GM12878 (cell line): ENCODE measurements at regions not wholly inside any gene's neighbourhood (a gene's known extent, or its start where the extent isn't known, plus 50 kb on each side); places are given as distances from the start of the nearest gene placed in this dataset.
A peak's percentile ranks its signal among the peaks of the same experiment; 100 is the strongest.

ENCODE experiments used
- BACH1 ChIP-seq: fragments of 450-650 bp; IDR thresholded peaks from 2 replicates; pipeline ENCODE4 v1.6.1; 2017; ENCODE audit warnings: mild to moderate bottlenecking, borderline replicate concordance
- BCL3 ChIP-seq: IDR thresholded peaks from 2 replicates; pipeline ENCODE4 v1.6.1; 2011; ENCODE audit warnings: borderline replicate concordance, low read depth, mild to moderate bottlenecking, moderate library complexity, low read length; ENCODE audit not compliant: insufficient read depth, poor library complexity, severe bottlenecking
- BHLHE40 ChIP-seq, 2 experiments: fragments of 450-650 bp in 1 of 2; IDR thresholded peaks; 2 replicates each; pipeline ENCODE4 v1.6.1; 2011 to 2017; ENCODE audit warnings: low read depth in 2 of 2, borderline replicate concordance in 1 of 2, improper control_type of control experiment in 1 of 2, low read length in 1 of 2, mild to moderate bottlenecking in 1 of 2
- CREB1 ChIP-seq: IDR thresholded peaks from 2 replicates; pipeline ENCODE4 v1.6.1; 2012; ENCODE audit warnings: low read depth, mild to moderate bottlenecking, inconsistent platforms
- E2F8 ChIP-seq: fragments of 450-650 bp; IDR thresholded peaks from 2 replicates; pipeline ENCODE4 v1.6.1; 2018; ENCODE audit warnings: mild to moderate bottlenecking, low read depth, moderate library complexity; ENCODE audit not compliant: partially characterized antibody
- EGR1 ChIP-seq, 2 experiments: IDR thresholded peaks; 1 replicate in 1 of 2; 2 replicates in 1 of 2; pipeline ENCODE4 v1.6.1; 2011 to 2012; ENCODE audit warnings: low read depth in 2 of 2, low read length in 2 of 2, borderline replicate concordance in 1 of 2, mild to moderate bottlenecking in 1 of 2, moderate library complexity in 1 of 2
- EP300 ChIP-seq, 2 experiments: fragments of 150-350 bp in 1 of 2; IDR thresholded peaks; 2 replicates each; pipeline ENCODE4 v1.6.1; 2011 to 2012; ENCODE audit warnings: low read depth in 2 of 2, low read length in 2 of 2, borderline replicate concordance in 1 of 2, improper control_type of control experiment in 1 of 2, inconsistent platforms in 1 of 2; ENCODE audit not compliant: control insufficient read depth in 1 of 2
- IKZF1 ChIP-seq: fragments of 450-650 bp; conservative IDR thresholded peaks from 2 replicates; pipeline ENCODE4 v1.6.1; 2017; ENCODE audit warnings: antibody characterized with exemption, mild to moderate bottlenecking
- IRF5 ChIP-seq: fragments of 450-650 bp; IDR thresholded peaks from 2 replicates; pipeline ENCODE4 v1.6.1; 2017; ENCODE audit warnings: borderline replicate concordance
- JUND ChIP-seq: IDR thresholded peaks from 2 replicates; pipeline ENCODE4 v1.6.1; 2012; ENCODE audit warnings: low read depth, mild to moderate bottlenecking, low read length, improper control_type of control experiment, moderate library complexity
- MTA2 ChIP-seq: fragments of 450-650 bp; IDR thresholded peaks from 2 replicates; pipeline ENCODE4 v1.6.1; 2016; ENCODE audit warnings: low read depth, mild to moderate bottlenecking, moderate library complexity
- MTA3 ChIP-seq: IDR thresholded peaks from 2 replicates; pipeline ENCODE4 v1.6.1; 2012; ENCODE audit warnings: low read length, inconsistent platforms, borderline replicate concordance
- MXI1 ChIP-seq: fragments of 150-350 bp; IDR thresholded peaks from 2 replicates; pipeline ENCODE4 v1.6.1; 2011; ENCODE audit warnings: low read depth, mild to moderate bottlenecking, inconsistent platforms, low read length, improper control_type of control experiment
- NFYB ChIP-seq: IDR thresholded peaks from 2 replicates; pipeline ENCODE4 v1.6.1; 2011; ENCODE audit warnings: low read depth, mild to moderate bottlenecking, low read length, improper control_type of control experiment, moderate library complexity; ENCODE audit not compliant: insufficient read depth
- POU2F2 ChIP-seq: IDR thresholded peaks from 3 replicates; pipeline ENCODE4 v1.6.1; 2011; ENCODE audit warnings: low read depth, mild to moderate bottlenecking, low read length, borderline replicate concordance
- RB1 ChIP-seq: fragments of 450-650 bp; formaldehyde crosslinking; IDR thresholded peaks from 2 replicates; pipeline ENCODE4 v1.6.1; 2017; ENCODE audit warnings: mild to moderate bottlenecking, borderline replicate concordance
- RCOR1 ChIP-seq: conservative IDR thresholded peaks from 2 replicates; pipeline ENCODE4 v1.6.1; 2012; ENCODE audit warnings: low read depth, low read length, improper control_type of control experiment
- SRF ChIP-seq, 2 experiments: IDR thresholded peaks; 2 replicates each; pipeline ENCODE4 v1.6.1; 2011; ENCODE audit warnings: low read depth in 2 of 2, low read length in 2 of 2, mild to moderate bottlenecking in 1 of 2, moderate library complexity in 1 of 2
- TBL1XR1 ChIP-seq: IDR thresholded peaks from 2 replicates; pipeline ENCODE4 v1.6.1; 2012; ENCODE audit warnings: low read depth, low read length, improper control_type of control experiment
- TCF12 ChIP-seq: IDR thresholded peaks from 2 replicates; pipeline ENCODE4 v1.6.1; 2011; ENCODE audit warnings: low read depth, mild to moderate bottlenecking, low read length
- TCF7 ChIP-seq: IDR thresholded peaks from 2 replicates; pipeline ENCODE4 v1.6.1; 2014; ENCODE audit warnings: antibody characterized with exemption, borderline replicate concordance

- TF ChIP-seq SRF (IDR thresholded peaks at IDR 0.05; ENCODE audit: low read depth in 2 of 2, low read length in 2 of 2) (no peak), BACH1 (peak; percentile 87), TCF7 (no peak), BCL3 (peak; percentile 57), IKZF1 (peak; percentile 89), EGR1 (IDR thresholded peaks at IDR 0.05; ENCODE audit: borderline replicate concordance in 1 of 2, low read depth in 2 of 2, low read length in 2 of 2) (no peak), MXI1 (no peak), E2F8 (peak; percentile 43), JUND (0 out of 2 replicates have a peak, but pooled peaks have one; percentile 45), RCOR1 (no peak), CREB1 (peak; percentile 42; the same call in 1 of the 2 replicates), RB1 (peak; percentile 53; the same call in 1 of the 2 replicates), EP300 (IDR thresholded peaks at IDR 0.05; ENCODE audit: borderline replicate concordance in 1 of 2, control insufficient read depth in 1 of 2, low read depth in 2 of 2, low read length in 2 of 2) (peak; percentile 81 to 91; a peak in 3 of 4 replicates), TCF12 (peak; percentile 43), IRF5 (no peak; the same call in 1 of the 2 replicates), TBL1XR1 (0 out of 2 replicates have a peak, but pooled peaks have one; percentile 28), MTA2 (peak; percentile 97), POU2F2 (0 out of 3 replicates have a peak, but pooled peaks have one; percentile 17), NFYB (no peak), MTA3 (0 out of 2 replicates have a peak, but pooled peaks have one; percentile 33), BHLHE40 (IDR thresholded peaks at IDR 0.05; ENCODE audit: borderline replicate concordance in 1 of 2, low read depth in 2 of 2, low read length in 1 of 2) (peak; percentile 61 to 62)
Observed at GRCh38 chr6:164507206-164507940, 802.0 kb downstream of the C6orf118 start (continued).
